NCI-H187 (cell line): ENCODE measurements at regions not wholly inside any gene's neighbourhood (a gene's known extent, or its start where the extent isn't known, plus 50 kb on each side); places are given as distances from the start of the nearest gene placed in this dataset.
"Not testable (repeated sequence)": the region's sequence is repeated elsewhere in the genome, so short reads cannot be mapped to it uniquely, and the experiment has no call there.

Experiments used
- DNase-seq, 2 experiments: peaks; one replicate each; lab custom pipeline; 2025; lab: John Stamatoyannopoulos, UW

DNA sequence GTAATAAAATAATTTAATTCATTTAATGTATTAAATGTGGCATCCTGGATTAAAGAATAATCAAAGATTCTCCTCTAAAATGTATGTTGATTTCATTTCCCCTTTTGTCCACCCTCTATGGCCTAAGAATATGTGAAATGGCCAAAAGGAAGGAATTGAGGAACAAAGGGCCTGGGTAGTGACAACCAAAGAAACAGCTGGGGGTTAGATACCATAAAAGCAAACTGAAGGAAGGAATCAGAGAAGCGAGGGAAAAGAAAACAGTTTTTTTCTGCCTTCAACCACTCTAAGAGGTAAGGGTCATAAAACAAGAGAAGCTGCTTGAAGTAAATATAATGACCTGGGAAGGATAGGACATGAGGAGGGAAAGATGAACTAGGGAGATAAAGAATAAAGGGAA is 139.3 kb downstream of the FAM76B start:
- DNase-seq = no peak

DNA sequence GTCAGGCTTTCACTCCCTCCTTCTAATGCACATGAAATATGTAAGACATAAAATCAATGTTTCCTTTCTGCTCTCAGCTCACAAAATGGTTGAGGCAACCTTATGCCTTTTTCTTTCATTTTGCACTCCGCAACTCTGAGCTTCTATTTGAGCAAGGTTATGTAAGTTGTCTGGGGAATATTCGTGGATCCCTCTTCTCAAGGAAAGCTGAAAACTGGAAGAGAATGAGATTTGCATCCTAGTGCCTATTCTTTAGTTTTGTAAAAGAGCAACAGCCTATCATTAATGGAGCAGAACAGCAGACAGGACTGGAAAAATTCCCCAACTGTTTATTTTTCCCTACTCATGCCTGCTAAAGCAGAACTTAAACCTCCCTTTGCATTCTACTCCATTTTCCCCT is 141.7 kb downstream of the FAM76B start:
- DNase-seq = no peak

DNA sequence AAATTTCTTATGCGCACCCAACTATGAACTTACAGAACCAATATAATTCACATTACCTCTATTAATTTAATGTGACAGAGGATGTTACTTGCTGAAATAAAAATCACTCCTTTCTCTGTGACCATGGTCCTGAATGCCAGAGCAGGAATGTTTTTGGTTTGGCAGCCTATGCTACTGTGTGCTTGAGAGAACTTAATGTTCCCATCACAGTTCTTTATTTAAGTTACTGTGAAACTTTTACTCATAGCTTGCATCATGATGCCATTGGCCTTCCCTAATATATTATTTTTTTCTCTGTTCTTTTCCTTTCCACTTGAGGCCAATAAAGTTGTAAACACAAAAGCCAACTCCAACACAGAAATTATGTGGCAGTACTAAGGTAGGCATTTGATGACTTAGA is 142.2 kb downstream of the FAM76B start:
- no peak for DNase-seq

DNA sequence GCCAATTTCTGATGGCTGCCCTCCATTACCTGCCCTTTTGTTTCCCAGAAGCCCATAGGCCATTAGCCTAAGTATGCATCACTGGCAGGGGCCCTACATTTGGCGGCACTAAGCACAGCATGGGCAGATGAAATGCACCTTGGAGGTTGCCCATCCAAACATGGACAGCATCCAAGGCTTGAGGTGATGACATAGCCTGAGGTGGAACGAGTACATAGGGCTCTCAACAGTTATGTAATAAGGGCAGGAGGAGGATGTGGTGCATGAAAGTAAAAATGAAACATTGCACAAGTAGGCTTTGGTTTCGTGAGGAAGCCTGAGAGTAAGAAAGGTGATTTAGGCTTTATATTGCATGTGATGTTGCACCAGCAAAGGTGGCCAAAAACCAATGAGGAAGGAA is 148.1 kb downstream of the FAM76B start:
- no peak for DNase-seq

DNA sequence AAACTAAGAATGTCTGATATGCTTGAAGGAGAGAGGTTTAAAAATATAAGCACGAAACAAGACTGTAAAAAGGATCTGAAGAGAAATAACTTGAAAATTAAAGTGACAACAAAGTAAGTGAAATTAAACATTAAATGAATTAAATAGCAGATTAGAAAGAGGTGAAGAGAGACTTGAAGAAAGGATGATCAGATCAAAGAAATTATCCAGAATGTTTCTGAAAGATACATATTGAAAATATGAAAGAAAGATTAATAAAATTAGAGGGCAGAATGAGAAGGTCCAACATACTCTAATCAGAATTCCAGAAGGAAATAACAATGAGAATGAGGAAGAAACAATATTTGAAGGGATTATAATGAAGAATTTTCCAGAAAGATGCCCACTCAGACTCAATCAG is 151.1 kb downstream of the FAM76B start:
- DNase-seq = no peak

DNA sequence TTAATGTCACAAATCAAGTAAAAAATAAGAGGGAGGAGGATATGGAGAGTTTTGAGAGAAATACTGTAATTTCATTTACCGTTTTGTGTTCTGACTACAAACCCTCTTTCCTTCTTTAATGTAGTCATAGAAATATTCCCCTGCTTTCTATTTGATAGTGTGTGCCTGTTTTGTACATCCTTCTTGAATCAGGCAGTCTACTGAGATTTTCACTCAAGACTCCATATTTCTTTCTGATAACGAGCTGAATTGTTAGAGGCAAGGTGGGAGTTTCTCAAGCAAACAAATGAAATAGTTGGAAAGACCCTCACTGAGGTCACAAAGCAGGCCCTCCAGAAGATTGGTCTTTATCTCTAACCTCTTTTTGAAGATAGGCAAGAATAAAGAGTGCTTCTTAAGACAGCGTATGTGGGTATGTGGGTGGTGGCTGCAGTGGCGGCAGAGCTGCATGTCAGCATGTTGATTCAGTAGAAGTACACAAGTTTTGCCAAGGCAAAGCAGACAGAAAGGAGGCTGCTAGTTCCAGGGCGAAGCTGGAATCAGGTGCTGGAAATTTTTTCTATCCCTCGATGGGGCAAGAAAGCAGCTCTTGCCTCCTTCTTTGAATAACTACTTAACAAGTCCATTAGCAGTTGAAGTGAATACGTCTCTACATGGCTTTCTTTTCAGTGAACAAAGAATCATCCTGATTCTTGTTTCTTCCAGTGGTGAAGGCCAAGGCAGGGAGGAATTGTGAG is 164.2 kb downstream of the FAM76B start:
- no peak for DNase-seq

DNA sequence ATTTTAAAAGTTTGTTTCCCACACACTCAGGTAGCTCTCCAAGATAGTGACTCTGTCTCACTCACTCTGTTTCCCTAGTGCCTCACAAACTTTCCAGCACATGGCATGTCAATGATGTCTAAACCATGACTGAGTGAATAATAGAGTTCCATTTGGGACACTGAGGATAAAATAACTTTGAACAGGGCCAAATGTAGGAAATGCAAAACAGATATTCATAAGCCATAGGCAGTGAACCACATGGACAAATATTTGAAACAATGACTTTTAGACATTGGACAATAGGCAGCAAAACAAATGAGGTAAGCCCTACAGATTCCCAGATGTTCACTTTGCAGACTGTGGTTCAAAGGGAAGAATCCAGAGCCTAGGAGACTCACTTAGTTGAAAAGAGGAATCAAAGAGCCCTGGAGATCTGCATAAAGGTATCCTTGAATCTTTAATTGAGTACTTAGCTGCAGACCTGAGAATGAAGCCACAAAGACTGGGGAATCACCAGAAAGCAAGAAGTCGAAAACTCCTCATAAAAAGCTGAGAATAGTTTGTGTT is 173.3 kb downstream of the FAM76B start:
- DNase-seq = no peak

DNA sequence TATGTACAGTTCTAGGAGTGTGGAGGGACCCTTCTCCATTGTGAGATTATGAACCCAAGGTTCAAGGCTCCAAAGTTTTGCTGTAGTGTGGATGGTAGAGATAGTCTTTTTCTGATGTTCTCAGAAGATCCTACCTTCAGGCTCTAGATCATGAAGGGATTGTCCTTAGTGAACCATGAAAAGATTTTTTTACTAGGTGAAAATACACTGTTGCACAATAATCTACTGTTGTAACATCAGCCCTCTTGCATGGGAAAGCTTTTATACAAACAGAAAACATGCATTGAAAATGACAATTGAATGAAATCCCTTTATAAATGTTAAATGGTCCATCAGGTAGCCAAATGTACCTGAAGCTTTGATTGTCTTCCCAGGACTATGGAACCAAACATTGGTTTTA is 177.8 kb downstream of the FAM76B start:
- no peak for DNase-seq

DNA sequence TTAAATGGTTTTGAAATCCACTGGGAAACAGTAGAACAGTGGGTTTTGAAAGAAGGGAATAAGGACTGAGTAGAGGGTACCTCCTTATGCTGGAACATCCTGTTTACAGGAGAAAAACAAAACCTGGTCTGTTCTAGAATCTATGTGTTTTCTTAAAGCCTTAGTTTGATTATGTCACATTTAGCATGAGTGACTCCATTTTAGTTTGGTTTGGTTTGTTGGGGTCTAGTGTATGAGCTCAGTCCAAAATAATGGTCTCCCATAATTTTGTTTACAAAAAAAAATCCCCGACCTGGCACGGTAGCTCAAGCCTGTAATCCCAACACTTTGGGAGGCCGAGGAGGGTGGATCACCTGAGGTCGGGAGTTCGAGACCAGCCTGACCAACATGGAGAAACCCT is 179.4 kb downstream of the FAM76B start:
- not testable (repeated sequence) for DNase-seq

DNA sequence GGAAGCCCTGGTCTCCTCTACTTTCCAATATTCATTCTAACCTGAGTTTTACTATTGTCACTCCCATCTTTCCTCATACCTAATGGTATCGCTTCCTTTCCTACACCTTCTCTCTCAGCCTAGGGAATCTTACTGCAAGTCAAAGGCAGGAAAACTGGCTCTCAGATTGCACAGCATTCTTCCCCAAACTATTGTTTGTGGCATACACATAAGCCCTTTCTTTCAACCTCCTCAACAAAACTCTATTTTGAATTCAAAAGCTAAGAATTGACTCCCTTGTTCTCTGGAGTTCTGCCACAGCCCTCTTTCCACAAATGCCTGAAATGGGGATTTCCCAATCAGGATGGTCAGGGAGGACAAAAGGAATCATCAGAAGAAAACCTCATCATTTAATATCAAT is 181.5 kb downstream of the FAM76B start:
- no peak for DNase-seq

DNA sequence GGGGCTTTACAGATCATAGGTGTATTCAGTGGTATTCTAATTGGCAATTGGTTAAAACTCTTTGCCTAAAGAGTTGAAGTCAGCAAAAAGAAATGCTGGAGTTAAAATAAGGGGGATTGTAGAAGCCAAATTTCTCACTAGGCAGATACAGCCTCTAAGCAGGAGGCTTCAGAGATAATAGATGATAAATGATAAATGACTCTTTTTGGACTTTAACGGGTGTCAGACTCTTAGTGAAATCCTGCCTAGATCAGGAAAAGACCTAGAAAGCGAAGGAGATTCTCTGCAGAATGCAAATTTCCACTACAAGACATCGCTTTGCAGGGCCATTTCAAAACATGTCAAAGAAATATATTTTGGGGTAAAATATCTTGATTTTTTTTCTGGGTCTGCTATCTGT is 182.8 kb downstream of the FAM76B start:
- DNase-seq = no peak

DNA sequence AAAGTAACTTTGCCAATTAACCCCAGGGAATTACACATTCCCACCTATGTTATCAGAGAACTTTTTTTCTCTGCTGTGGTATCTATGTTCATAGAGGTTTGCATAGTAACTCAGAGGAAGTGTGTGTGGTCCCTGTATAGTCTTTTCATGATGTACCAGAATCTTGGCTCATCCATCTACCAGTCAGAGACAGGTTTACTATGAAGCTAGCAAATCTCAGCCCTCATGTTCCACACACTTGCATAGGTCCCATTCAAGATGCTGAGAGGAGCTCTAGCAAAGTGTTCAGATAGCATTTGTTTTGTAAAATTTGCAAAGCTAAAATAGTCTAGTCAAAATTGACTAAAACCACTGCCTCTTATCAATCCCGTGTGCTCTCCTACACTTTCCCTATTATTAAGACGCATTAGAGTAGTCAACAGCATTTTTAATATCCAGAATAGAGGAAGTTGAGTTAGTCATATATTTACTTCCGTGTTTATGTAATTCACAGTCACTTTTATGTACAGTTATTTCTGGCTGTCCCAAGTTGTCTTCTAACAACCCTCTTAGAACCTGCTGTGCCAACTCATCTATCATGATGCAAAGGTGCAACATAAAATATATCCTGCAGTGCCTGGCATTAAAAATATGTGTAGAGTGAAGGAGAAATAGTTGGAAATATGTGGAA is 184.2 kb downstream of the FAM76B start:
- DNase-seq = no peak

DNA sequence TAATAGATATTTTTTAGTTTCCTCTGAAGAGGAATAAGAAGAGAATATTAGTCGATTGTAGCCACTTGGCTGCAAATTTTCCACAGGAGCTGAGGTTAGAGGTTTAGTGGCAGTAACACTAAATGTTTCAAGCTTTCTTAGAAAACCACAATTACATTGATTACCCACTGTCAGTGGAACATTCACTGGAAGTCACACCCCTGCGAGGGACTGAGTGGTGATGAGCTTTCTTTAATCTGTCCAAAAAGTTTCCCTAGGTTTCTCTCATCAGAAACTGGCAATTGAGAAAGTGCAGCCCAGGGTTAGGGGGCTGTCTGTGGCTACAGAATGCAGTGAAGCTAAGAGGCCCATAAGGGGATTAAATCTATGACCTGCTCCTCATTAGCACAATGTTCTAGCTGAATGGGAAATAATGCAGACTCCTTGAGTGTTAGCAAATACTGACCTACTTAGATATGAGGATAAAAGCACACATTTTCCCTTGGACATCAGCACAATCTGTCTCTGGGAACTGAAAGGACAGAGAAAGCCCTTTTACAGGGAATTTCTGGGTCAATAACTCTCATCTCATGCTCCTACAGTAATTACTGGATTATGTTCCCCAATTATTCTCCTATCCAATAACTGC is 189.5 kb downstream of the FAM76B start:
- no peak for DNase-seq

DNA sequence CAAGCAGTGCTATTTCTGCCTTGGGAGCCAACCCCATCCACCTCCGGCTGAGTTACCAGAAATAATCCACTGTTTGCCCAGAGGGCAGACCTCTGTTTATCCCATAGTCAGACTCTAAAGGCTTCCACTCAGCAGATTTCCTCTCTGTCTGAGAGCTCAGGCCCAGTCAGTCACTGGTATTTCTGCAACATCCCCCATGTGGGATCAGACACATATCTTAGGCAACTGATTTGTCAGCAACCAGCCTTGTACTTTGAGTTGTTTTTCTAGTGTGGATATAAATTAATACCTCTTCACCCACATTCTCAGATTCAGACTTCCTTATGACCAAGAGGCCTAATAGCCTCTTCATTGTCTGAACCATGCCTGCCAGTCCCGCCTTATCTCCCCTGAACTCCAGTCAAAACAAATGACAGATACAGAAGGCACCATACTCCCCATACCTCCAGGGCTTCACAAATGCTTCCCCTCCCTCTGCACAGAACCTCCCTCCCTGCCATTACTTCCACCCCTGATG is 193.6 kb downstream of the FAM76B start:
- no peak for DNase-seq

DNA sequence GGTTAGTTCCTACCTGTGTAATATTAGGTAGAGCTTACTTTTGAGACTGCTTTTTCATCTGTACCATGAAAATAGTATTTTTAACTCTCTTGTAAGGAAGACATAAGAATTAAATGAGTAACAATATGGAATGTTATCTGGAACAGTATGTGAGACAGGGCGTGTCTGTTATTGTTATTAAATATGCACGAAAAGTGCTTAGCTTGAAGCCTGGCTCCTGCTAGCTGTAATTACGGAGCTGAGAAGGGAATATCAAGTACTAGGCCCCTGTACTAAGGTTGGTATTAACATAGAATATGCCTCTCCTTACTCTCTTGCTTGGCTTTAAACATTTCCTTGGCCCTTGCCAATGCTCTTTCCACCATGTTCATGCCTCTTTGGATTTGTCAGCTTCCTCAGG is 194.0 kb downstream of the FAM76B start:
- DNase-seq = no peak

DNA sequence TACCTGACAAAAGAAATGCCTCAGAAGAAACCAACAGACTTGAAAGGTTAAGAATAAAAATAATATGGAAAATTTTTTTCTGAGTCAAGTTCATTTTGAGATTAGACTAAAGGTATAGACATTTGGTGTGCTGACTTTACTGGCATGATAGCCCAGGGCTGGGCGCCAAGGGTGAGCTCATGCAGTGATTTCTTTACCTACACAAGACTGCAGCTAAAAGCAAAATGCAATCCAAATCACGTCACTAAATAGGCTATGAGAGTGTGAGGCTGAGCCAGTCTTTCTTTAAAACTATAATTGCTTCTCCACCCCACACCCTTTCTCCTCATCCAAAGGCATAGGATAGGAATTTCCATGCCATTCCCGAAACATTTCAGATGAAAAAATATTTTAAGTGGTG is 196.5 kb downstream of the FAM76B start:
- no peak for DNase-seq

DNA sequence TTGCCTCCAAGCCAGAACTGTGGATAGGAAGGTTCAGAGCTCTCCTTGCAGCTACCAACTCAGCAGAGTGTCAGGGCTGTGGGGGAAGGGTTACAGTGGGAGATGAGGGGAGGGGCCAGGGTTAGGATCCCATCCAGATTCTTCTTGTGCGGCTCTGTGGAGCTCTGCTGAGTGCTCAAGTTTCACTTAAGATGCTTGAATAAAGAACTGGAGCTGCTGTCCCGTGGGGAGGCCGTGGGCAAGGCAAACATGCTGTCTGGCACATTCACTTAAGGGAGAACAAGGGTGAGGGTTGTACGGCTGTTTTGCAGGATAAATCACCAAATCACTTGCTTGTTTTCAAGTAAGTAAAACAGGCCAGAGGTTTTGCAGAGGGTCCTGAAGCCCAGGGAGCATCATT is 197.1 kb downstream of the FAM76B start:
- no peak for DNase-seq

DNA sequence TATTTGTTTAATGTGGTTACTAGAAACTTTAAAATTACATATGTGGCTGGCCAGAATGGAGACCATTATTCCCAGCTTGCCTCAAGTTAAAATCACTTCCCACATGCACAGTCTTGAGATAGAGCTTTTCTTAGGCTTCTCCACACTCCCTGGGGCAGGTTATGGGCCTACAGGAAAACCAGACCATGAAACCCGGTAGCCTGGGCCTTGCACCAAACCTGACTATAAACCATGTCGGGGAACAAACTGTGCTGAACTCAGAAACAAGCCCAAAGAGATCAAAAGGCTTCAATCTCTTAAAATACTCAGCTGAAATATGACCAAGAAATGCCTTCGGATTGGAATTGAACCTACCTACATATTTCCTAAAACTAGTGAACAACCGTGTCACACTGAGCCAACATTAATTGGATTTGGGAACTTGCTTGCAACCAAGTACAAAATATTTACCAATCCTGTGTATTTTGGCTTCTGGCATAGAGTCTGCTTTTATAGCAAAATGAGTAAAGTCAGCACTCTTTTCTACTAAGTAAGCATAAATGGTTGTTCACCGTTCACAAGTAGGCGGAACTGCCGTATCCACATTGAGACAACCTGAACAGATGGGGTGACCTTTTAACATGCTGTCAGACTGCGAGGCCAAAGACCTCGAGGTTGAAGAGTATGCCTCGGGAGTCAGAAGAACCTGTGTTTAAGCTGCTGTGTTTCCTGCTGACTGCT is 199.5 kb downstream of the FAM76B start:
- DNase-seq = no peak

DNA sequence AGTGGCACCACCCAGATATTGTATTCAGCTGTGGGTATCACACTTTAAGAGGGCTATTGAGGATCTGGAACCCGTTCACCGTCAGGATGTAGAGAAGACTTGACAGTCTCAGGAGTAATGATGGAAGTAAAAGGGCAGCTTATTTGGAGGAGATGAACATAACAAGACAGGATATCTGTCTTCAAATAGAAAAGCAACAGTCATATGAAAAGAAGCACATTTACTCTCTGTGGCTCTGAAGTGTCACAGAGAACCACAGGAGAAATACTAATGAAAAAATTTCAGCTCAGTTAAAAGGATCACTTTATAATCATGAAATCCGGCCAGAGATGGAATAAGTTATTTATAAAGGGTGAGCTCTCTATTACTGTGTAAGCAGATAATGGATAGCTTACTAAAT is 200.8 kb downstream of the FAM76B start:
- no peak for DNase-seq

DNA sequence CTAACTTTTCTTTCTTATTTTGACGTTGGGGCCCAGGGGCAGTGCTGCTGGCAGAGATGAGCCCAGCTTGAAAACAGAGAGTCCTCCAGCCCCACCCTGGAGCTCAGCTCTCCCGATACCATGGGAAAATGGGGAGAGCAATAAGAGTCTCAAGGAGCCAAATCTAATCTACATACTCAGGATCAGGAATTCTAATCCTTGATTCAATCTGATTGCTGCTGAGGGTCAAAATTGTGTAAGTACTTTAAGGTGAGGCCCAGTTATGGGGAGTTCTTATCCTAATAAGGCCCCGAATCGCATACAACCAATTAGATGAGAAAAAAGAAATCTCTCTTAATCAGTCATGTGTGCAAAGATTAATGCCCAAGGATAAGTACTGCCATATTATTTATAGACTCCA is 202.9 kb downstream of the FAM76B start:
- DNase-seq = no peak

DNA sequence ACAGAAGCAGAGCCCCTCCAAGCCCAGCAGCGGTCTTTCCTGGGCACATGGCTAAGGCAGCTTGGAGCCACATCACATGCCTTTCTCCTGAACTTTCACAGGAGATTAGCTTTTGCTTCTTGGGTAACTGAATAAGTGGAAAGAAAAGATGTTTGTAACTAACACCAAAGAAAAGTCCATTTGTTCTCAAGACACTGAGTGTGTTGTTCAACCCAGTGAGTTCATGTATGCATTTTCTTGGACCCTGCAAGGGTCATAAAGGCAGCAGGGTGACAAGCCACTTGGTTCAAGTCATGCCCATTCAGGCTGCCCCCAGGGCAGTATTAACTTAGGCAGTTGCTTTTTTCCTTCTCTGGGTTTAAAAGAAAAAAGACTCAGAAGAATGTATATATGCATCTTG is 203.4 kb downstream of the FAM76B start:
- DNase-seq = no peak

DNA sequence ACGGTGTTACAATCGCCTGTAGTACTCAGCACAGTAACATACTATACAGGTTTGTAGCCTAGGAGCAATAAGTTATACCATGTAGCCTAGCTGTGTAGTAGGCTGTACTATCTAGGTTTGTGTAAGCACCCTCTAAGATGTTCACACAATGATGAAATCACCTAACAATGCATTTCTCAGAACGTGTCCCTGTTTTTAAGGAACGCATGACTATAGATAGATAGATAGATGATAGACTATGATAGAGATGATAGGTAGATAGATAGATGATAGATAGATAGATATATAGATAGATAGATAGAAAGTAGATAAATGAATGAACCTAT is 203.9 kb downstream of the FAM76B start:
- DNase-seq = no peak
